WTC11 (cell line): ENCODE measurements at regions not wholly inside any gene's neighbourhood (a gene's known extent, or its start where the extent isn't known, plus 50 kb on each side); places are given as distances from the start of the nearest gene placed in this dataset.

ENCODE experiments used
- ATAC-seq: fragments of 200-7000 bp; cut with Tn5 transposase; 2 replicates; pipeline ENCODE4 v1.10.0; 2021; ENCODE audit warnings: mild to moderate bottlenecking, moderate library complexity
- CTCF ChIA-PET: fragments of 300-600 bp; sonication (Branson Sonifier 250); formaldehyde crosslinking; loops from one replicate; lab custom pipeline; 2021; ENCODE audit warnings: antibody characterized with exemption; lab: Charles Lee
- POLR2A ChIA-PET: fragments of 350-600 bp; sonication (Branson Sonifier 250); formaldehyde crosslinking; loops from one replicate; lab custom pipeline; 2021; ENCODE audit warnings: antibody characterized with exemption; lab: Charles Lee
- DNase-seq: peaks from one replicate; pipeline ENCODE4 v3.0.0; 2021; ENCODE audit warnings: low spot score
- H3K27ac Mint-ChIP-seq: 2 replicates; pipeline ENCODE4 v1.8.0; 2021; ENCODE audit warnings: mixed read lengths
- H3K27me3 Mint-ChIP-seq: 2 replicates; pipeline ENCODE4 v1.8.0; 2021; ENCODE audit warnings: low read depth, mild to moderate bottlenecking, moderate library complexity, mixed read lengths
- H3K36me3 Mint-ChIP-seq: 2 replicates; pipeline ENCODE4 v1.8.0; 2021; ENCODE audit warnings: mixed read lengths
- H3K4me1 Mint-ChIP-seq: 2 replicates; pipeline ENCODE4 v1.8.0; 2022; ENCODE audit warnings: mixed read lengths
- H3K4me3 Mint-ChIP-seq: 2 replicates; pipeline ENCODE4 v1.8.0; 2021; ENCODE audit warnings: mild to moderate bottlenecking, moderate library complexity, mixed read lengths
- H3K9me3 Mint-ChIP-seq: 2 replicates; pipeline ENCODE4 v1.8.0; 2021; ENCODE audit warnings: mixed read lengths
- E2F5 ChIP-seq: sonication (generic); formaldehyde crosslinking; IDR thresholded peaks from 2 replicates; pipeline ENCODE4 v1.8.1; 2022; ENCODE audit warnings: mild to moderate bottlenecking, moderate library complexity, missing genetic modification reagents
- FOXP1 ChIP-seq: sonication (generic); formaldehyde crosslinking; IDR thresholded peaks from 2 replicates; pipeline ENCODE4 v1.8.0; 2022; ENCODE audit warnings: missing genetic modification reagents, mild to moderate bottlenecking, moderate library complexity, borderline replicate concordance
- JUN ChIP-seq: sonication (generic); formaldehyde crosslinking; IDR thresholded peaks from 2 replicates; pipeline ENCODE4 v1.8.0; 2023; ENCODE audit warnings: mild to moderate bottlenecking, missing genetic modification reagents
- MXD4 ChIP-seq: fragments of 250-450 bp; sonication (Bioruptor Pico); IDR thresholded peaks from 2 replicates; pipeline ENCODE4 v1.8.0; 2021; ENCODE audit warnings: mild to moderate bottlenecking, moderate library complexity, borderline replicate concordance
- NFE2L1 ChIP-seq: sonication (generic); formaldehyde crosslinking; IDR thresholded peaks from 2 replicates; pipeline ENCODE4 v1.8.1; 2023; ENCODE audit warnings: missing genetic modification reagents
- TP53 ChIP-seq: sonication (generic); formaldehyde crosslinking; IDR thresholded peaks from 2 replicates; pipeline ENCODE4 v1.8.1; 2023; ENCODE audit warnings: mild to moderate bottlenecking, missing genetic modification reagents
- USF1 ChIP-seq: sonication (generic); formaldehyde crosslinking; IDR thresholded peaks from 2 replicates; pipeline ENCODE4 v1.8.0; 2022; ENCODE audit warnings: mild to moderate bottlenecking, missing genetic modification reagents
- ZMAT4 ChIP-seq: fragments of 250-450 bp; sonication (Bioruptor Pico); IDR thresholded peaks from 2 replicates; pipeline ENCODE4 v1.9.0; 2021; ENCODE audit warnings: mild to moderate bottlenecking
- ZNF121 ChIP-seq: sonication (generic); formaldehyde crosslinking; IDR thresholded peaks from 2 replicates; pipeline ENCODE4 v1.8.0; 2023; ENCODE audit warnings: missing genetic modification reagents
- ZNF219 ChIP-seq: sonication (generic); formaldehyde crosslinking; IDR thresholded peaks from 2 replicates; pipeline ENCODE4 v1.8.0; 2023; ENCODE audit warnings: missing genetic modification reagents, mild to moderate bottlenecking, borderline replicate concordance
- ZNF532 ChIP-seq: fragments of 250-450 bp; sonication (Bioruptor Pico); IDR thresholded peaks from 2 replicates; pipeline ENCODE4 v1.9.0; 2021; ENCODE audit warnings: mild to moderate bottlenecking, borderline replicate concordance
- TF ChIP-seq, protein P1 (sequence below): sonication (generic); formaldehyde crosslinking; IDR thresholded peaks from 2 replicates; pipeline ENCODE4 v1.8.1; 2022; ENCODE audit warnings: mild to moderate bottlenecking, missing genetic modification reagents, moderate library complexity, borderline replicate concordance
- TF ChIP-seq, protein P2 (sequence below): sonication (generic); formaldehyde crosslinking; IDR thresholded peaks from 2 replicates; pipeline ENCODE4 v1.8.1; 2022; ENCODE audit warnings: low read depth, mild to moderate bottlenecking, moderate library complexity, missing genetic modification reagents, borderline replicate concordance
- TF ChIP-seq, protein P3 (sequence below): sonication (generic); formaldehyde crosslinking; IDR thresholded peaks from 2 replicates; pipeline ENCODE4 v1.8.1; 2023; ENCODE audit warnings: mild to moderate bottlenecking, missing genetic modification reagents, moderate library complexity

DNA sequence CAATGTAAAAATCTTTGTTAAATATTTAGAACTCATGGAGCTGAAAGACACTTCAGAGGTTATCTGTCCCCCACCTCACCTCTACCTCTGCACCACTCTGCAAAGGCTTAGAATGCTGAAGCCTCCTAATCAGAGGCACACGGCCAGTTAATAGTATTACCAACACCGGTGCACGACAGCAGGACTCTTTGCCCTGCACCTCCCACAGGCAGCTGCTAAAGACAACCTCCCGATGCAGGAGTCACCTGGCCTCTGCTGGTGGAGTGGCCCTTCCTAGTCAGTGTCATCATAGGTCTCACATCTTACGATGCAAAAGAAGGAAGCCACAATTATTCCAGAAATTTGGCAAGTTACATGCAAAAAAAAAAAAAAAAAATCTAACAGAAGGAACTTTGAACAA, 66.6 kb upstream of the MGMT start:
- Mint-ChIP-seq H3K27ac (no peak overlapping the region), H3K4me3 (no peak overlapping the region), H3K36me3 (no peaks in the 10 kb centered on the region), H3K27me3 (no peaks in the 10 kb centered on the region), H3K4me1 (peaks cover 2% of the 10 kb centered on the region; the same call in 1 of the 2 replicates), H3K9me3 (peaks cover 6% of the 10 kb centered on the region; the same call in 1 of the 2 replicates)
- TF ChIP-seq, protein P1, sequence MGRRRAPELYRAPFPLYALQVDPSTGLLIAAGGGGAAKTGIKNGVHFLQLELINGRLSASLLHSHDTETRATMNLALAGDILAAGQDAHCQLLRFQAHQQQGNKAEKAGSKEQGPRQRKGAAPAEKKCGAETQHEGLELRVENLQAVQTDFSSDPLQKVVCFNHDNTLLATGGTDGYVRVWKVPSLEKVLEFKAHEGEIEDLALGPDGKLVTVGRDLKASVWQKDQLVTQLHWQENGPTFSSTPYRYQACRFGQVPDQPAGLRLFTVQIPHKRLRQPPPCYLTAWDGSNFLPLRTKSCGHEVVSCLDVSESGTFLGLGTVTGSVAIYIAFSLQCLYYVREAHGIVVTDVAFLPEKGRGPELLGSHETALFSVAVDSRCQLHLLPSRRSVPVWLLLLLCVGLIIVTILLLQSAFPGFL (CRISPR knock-in tag), result no peak
- TF ChIP-seq ZNF219 (CRISPR knock-in tag) (no peak), ZNF532 (no peak), MXD4 (CRISPR knock-in tag) (no peak), ZNF121 (CRISPR knock-in tag) (no peak), NFE2L1 (no peak), E2F5 (CRISPR knock-in tag) (no peak), ZMAT4 (CRISPR knock-in tag) (no peak), JUN (CRISPR knock-in tag) (no peak)
- TF ChIP-seq, protein P2, sequence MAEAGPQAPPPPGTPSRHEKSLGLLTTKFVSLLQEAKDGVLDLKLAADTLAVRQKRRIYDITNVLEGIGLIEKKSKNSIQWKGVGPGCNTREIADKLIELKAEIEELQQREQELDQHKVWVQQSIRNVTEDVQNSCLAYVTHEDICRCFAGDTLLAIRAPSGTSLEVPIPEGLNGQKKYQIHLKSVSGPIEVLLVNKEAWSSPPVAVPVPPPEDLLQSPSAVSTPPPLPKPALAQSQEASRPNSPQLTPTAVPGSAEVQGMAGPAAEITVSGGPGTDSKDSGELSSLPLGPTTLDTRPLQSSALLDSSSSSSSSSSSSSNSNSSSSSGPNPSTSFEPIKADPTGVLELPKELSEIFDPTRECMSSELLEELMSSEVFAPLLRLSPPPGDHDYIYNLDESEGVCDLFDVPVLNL (CRISPR knock-in tag), result no peak
- ATAC-seq (no peak), DNase-seq (no peak)
- POLR2A ChIA-PET, result interaction anchor here (0.7 kb wide), 3 partner anchors 194 to 1311 kb away, joined by 4 to 6 read pairs (median 6); no protein-coding TSS in a partner anchor
- CTCF ChIA-PET, result no interaction called here

- no peak for ATAC-seq
These were observed 64.6 kb upstream of the MGMT start for GRCh38 chr10:129402459-129402858.

GRCh38 chr10:129404091-129404490, 63.0 kb upstream of the MGMT start:
- POLR2A ChIA-PET, result no interaction called here
- CTCF ChIA-PET, result no interaction called here
- DNase-seq (no peak), ATAC-seq (no peak)
- no peak overlapping the region for H3K27ac Mint-ChIP-seq
- H3K4me3 Mint-ChIP-seq, result no peak overlapping the region
- H3K4me1 Mint-ChIP-seq, result peaks cover 2% of the 10 kb centered on the region; the same call in 1 of the 2 replicates
- TF ChIP-seq, protein P3, sequence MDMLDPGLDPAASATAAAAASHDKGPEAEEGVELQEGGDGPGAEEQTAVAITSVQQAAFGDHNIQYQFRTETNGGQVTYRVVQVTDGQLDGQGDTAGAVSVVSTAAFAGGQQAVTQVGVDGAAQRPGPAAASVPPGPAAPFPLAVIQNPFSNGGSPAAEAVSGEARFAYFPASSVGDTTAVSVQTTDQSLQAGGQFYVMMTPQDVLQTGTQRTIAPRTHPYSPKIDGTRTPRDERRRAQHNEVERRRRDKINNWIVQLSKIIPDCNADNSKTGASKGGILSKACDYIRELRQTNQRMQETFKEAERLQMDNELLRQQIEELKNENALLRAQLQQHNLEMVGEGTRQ (CRISPR knock-in tag), result peak; percentile 71
- TF ChIP-seq USF1 (CRISPR knock-in tag) (peak; percentile 29; the same call in 1 of the 2 replicates), FOXP1 (CRISPR knock-in tag) (no peak)
- H3K36me3 Mint-ChIP-seq, result no peaks in the 10 kb centered on the region
- no peaks in the 10 kb centered on the region for H3K27me3 Mint-ChIP-seq
- H3K9me3 Mint-ChIP-seq, result peaks cover 6% of the 10 kb centered on the region; the same call in 1 of the 2 replicates

More at GRCh38 chr10:129402459-129402858, 64.6 kb upstream of the MGMT start:
- DNase-seq, result no peak
- Mint-ChIP-seq H3K4me1 (peaks cover 2% of the 10 kb centered on the region; the same call in 1 of the 2 replicates), H3K9me3 (peaks cover 6% of the 10 kb centered on the region; the same call in 1 of the 2 replicates), H3K36me3 (no peaks in the 10 kb centered on the region), H3K27me3 (no peaks in the 10 kb centered on the region), H3K27ac (no peak overlapping the region), H3K4me3 (no peak overlapping the region)
- no peak for TF ChIP-seq TP53 (CRISPR knock-in tag)
- ChIA-PET POLR2A (no interaction called here), CTCF (no interaction called here)
